ENCODE measurements at regions not wholly inside any gene's neighbourhood (a gene's known extent, or its start where the extent isn't known, plus 50 kb on each side); places are given as distances from the start of the nearest gene placed in this dataset.

DNA sequence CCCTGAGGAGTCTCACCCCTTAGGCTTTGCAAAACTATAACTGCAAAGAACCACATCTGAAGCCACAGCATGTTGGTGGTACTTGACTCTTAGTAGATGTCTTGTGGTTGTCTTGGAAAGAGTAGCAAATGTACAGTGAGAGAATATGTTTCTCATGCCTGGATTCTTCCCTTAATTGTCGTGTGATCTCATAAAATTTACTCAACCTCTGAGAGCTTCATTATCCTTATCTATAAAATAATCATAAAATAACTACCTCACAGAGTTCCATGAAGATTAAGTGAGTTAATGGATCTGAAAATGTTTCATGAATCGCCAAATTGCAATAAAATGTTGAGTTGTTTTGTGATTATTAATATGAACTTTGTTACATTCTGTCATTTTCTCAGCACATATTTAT lies 491.5 kb downstream of the METTL15 start:
- peaks cover 5% of the 10 kb centered on the region for H3K9me3 Mint-ChIP-seq
- H3K27ac Mint-ChIP-seq, result no peak overlapping the region
- TF ChIP-seq, protein P1, sequence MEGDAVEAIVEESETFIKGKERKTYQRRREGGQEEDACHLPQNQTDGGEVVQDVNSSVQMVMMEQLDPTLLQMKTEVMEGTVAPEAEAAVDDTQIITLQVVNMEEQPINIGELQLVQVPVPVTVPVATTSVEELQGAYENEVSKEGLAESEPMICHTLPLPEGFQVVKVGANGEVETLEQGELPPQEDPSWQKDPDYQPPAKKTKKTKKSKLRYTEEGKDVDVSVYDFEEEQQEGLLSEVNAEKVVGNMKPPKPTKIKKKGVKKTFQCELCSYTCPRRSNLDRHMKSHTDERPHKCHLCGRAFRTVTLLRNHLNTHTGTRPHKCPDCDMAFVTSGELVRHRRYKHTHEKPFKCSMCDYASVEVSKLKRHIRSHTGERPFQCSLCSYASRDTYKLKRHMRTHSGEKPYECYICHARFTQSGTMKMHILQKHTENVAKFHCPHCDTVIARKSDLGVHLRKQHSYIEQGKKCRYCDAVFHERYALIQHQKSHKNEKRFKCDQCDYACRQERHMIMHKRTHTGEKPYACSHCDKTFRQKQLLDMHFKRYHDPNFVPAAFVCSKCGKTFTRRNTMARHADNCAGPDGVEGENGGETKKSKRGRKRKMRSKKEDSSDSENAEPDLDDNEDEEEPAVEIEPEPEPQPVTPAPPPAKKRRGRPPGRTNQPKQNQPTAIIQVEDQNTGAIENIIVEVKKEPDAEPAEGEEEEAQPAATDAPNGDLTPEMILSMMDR (IDR thresholded peaks at IDR 0.05; ENCODE audit: unreplicated experiment in 3 of 3), result no peak
- H3K4me3 Mint-ChIP-seq, result no peak overlapping the region
- no peaks in the 10 kb centered on the region for H3K27me3 Mint-ChIP-seq (ENCODE audit: low read depth)
- H3K36me3 Mint-ChIP-seq (ENCODE audit: low read depth), result no peaks in the 10 kb centered on the region
- no peaks in the 10 kb centered on the region for H3K4me1 Mint-ChIP-seq

DNA sequence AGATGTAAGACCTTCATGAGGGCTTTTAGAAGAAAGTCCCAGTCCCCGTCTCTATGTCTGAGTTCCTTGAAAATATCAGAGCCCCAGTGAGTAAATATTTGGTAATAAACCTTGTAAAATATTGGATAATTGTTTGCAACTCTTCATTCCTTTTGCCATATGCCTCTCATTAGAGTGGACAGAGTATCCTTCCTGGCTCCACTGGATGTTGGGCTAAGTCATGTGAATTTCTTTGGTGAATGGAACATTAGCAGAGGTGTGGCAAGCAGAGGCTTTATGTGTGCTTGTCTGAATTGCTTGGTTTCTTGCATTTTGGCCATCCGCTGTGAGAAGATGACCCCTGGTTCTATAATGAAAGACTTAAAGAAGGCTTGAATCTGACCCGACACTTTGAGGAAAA lies 490.3 kb downstream of the METTL15 start:
- no peak overlapping the region for H3K4me3 Mint-ChIP-seq
- H3K4me1 Mint-ChIP-seq, result no peaks in the 10 kb centered on the region
- no peaks in the 10 kb centered on the region for H3K36me3 Mint-ChIP-seq (ENCODE audit: low read depth)
- TF ChIP-seq, protein P1 (IDR thresholded peaks at IDR 0.05; ENCODE audit: unreplicated experiment in 3 of 3), result no peak
- no peak overlapping the region for H3K27ac Mint-ChIP-seq
- no peaks in the 10 kb centered on the region for H3K27me3 Mint-ChIP-seq (ENCODE audit: low read depth)
- H3K9me3 Mint-ChIP-seq, result peaks cover 5% of the 10 kb centered on the region

DNA sequence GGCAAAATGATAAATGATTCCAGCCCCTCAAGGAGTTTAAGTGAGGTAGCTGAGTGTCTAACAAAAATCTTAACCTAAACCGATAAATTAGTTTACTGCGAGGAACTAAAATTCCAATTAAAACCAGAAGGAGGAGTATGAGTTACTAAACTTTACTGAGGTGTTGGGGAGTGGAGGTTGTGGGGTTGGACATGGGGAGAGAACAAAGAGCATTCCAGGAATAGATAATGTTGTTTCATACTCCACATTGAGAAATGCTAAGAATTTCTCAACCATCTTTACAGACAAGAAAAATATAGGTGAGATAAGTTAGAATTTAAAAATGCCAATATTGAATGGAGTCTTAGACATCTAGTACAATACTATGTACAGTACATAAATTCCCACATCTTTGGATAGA lies 488.6 kb downstream of the METTL15 start:
- Mint-ChIP-seq H3K27ac (no peak overlapping the region), H3K4me1 (no peaks in the 10 kb centered on the region), H3K36me3 (ENCODE audit: low read depth) (no peaks in the 10 kb centered on the region), H3K4me3 (no peak overlapping the region), H3K27me3 (ENCODE audit: low read depth) (no peaks in the 10 kb centered on the region), H3K9me3 (peaks cover 5% of the 10 kb centered on the region)
- TF ChIP-seq, protein P1 (IDR thresholded peaks at IDR 0.05; ENCODE audit: unreplicated experiment in 3 of 3), result no peak

DNA sequence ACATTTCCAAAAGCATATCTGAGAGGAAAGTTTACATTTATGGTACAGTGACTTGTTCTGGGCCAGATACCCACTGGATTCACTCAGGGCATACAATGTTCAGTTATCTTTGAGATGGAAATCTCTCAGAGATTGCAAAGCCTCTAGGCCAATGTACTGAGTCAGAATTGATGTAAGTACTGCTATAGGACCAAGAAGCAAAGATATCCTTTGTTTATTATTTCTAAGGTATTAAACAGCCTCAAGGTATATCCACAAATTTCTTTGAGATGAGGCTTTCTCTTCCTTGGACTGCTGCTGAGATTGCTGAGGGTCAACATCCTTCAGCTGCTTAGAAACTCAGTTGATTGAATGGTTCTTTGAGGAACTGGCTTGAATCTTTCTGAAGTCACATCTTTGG lies 484.0 kb downstream of the METTL15 start:
- TF ChIP-seq, protein P1 (IDR thresholded peaks at IDR 0.05; ENCODE audit: unreplicated experiment in 3 of 3), result no peak
- Mint-ChIP-seq H3K36me3 (ENCODE audit: low read depth) (no peaks in the 10 kb centered on the region), H3K27me3 (ENCODE audit: low read depth) (no peaks in the 10 kb centered on the region), H3K27ac (no peak overlapping the region), H3K4me3 (no peak overlapping the region), H3K4me1 (no peaks in the 10 kb centered on the region), H3K9me3 (peaks cover 5% of the 10 kb centered on the region)

DNA sequence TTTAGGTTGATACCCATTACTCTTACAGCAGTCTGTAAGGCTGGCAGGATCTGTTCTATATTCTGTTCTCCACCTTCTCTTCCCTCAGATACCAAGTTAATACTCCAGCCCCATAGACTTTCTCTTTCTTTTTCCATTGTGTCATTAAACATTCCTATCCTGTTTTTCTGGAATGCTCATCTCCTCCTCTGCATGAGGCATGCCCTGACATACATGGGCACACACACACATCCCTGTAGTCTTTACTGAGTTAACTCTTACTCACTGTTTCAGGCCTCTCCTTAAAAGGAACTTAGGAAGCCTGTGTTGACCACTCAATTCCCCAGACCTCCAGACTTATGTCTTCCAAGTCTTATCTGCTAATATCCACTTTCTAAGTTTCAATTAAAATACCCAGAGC lies 476.8 kb downstream of the METTL15 start:
- no peaks in the 10 kb centered on the region for H3K9me3 Mint-ChIP-seq
- H3K4me3 Mint-ChIP-seq, result no peak overlapping the region
- H3K36me3 Mint-ChIP-seq (ENCODE audit: low read depth), result no peaks in the 10 kb centered on the region
- TF ChIP-seq, protein P1 (IDR thresholded peaks at IDR 0.05; ENCODE audit: unreplicated experiment in 3 of 3), result no peak
- H3K27me3 Mint-ChIP-seq (ENCODE audit: low read depth), result peaks cover 4% of the 10 kb centered on the region
- no peaks in the 10 kb centered on the region for H3K4me1 Mint-ChIP-seq
- no peak overlapping the region for H3K27ac Mint-ChIP-seq

DNA sequence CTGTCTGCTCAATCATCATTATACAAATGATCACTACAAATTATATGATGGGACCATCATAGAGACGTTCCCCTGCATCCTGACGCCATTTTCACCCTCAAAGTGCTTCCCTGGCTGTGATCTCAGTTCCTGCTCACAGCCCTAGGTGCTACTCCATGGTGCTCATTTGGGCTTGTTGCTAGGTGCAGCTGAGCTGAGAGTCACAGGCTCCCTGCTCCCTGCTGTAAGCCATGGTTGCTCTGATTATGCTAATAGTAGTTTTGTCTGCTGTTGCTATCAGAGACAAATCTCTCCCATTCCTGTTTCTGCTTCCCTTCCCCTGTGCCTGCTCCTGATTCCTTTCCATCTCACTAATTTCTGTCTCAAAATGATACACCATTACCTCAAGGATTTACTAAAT lies 474.3 kb downstream of the METTL15 start:
- H3K27me3 Mint-ChIP-seq (ENCODE audit: low read depth), result peaks cover 4% of the 10 kb centered on the region
- no peaks in the 10 kb centered on the region for H3K36me3 Mint-ChIP-seq (ENCODE audit: low read depth)
- H3K4me1 Mint-ChIP-seq, result no peaks in the 10 kb centered on the region
- H3K4me3 Mint-ChIP-seq, result no peak overlapping the region
- TF ChIP-seq, protein P1 (IDR thresholded peaks at IDR 0.05; ENCODE audit: unreplicated experiment in 3 of 3), result no peak
- no peaks in the 10 kb centered on the region for H3K9me3 Mint-ChIP-seq
- no peak overlapping the region for H3K27ac Mint-ChIP-seq
